NCI-H1092 treated with DMSO at 0.1 percent for 48 hours (cell line): ENCODE measurements at regions not wholly inside any gene's neighbourhood (a gene's known extent, or its start where the extent isn't known, plus 50 kb on each side); places are given as distances from the start of the nearest gene placed in this dataset.

Source experiments
- DNase-seq: peaks from one replicate; lab custom pipeline; 2025; lab: John Stamatoyannopoulos, UW

DNA sequence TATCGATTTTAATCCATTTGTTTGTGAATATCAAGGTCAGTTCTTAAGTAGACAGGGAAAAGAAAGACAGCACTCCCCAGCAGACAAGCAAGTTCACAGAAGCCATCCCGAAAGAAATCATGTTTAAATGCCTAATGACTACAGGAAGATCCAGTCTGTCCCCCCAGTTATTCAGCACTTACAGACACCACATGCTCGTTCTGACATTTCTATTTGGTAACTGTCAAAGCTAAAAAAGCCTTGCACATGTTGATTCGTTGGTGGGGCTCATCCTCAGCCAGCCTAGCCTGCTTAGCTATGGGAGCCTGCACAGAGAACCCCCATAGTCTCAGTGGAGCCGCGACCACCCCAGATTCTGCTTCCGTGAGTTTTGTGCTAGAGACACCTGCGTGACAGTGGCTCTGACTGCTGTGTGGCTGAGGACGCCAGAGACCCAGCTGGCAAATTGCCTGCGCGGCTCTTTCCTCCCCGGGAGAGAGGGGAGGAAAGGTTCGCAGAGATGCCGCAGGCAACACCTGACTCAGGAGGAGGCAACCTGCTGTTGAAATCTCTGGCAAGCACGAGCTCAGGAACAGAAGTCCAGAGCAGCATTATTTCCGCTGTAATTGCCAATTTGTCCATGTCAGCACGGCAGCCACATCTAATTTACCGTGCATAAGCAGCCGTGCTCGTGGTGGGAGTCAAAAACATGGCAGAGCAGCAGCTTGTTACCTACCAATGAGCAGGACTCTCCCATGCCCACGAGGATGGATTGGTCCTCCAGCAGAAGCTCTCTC is 194.2 kb downstream of the GPAM start:
- no peak for DNase-seq

DNA sequence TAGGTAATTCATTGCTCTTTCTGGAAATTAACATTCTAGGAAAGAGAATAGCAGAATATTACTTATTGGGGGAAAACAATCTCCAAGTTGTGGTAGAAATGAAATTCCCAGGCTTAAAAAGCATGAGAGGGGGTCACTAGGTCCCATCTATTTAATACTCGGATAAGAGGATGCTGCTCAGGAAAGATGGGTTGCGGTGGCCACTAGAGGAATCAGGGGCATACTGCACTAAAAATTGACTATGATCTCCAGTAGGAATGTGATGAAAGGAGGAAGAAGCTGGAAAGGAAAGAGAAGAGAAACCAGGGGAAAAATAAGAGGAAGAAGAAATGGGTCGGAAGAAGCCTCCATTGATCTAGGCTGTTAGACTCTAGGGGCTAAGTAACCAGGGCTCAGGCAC is 192.8 kb downstream of the GPAM start:
- DNase-seq: no peak

DNA sequence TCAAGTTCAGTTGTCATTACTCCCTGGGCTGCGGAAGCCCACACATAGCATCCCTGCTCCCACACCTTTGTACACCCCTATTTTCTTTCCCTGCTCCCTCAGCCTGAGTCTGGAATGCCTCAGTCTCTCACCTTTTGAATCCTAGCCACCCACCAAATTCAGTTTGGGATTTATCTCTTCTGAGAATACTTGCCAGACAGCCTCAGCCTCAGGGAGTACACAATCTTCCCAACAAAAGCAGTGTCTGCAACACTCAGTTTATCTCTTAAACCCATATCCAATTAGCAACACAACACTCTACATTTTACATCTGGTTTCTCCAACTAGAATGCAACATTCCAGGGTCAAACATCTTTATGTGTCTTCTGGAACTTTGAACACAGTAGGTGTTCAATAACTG is 190.2 kb downstream of the GPAM start:
- DNase-seq: no peak

DNA sequence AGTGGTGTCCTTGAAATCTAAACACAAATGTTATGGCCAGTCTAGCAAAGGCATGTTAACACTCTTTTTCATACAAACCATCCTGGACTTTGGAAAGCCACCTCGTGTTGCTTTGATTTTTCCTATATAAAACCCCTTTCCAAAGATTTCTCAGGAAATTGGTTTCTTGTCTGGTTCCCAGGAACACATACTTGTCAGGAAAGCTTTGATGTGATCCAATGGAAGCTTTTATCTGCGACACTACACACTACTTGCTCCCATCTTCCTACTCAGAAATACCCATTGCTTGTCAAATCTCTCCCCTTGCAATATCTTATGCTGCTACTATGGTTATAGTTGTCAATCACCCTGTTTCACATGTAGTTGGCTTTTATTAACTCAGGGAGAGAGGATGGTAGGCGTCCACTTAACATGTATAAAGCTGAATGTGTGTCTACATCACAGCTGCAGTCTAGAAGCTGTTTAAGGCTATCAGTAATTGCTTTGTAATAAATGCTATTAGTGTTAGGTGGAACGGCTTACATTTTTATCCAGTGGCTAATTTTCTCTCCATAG is 189.6 kb downstream of the GPAM start:
- DNase-seq: no peak

DNA sequence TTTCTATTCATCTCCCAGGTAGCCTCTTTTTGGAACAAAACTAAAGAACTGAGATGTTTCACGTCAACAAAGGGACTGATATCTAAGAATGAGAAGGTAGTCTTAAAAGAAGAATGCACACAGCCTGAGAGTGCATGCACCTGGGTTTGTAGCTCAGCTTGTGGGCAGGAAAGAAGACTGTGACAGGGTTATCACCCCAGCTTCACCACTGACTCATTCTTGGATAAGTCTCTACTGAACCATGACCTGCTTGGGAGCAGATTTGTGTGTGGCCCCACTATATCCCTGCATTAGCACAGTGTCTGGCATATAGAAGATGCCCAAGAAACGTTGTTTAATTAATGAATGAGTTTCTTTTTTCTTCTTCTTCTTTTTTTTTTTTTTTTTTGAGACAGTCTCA is 187.5 kb downstream of the GPAM start:
- DNase-seq: no peak

DNA sequence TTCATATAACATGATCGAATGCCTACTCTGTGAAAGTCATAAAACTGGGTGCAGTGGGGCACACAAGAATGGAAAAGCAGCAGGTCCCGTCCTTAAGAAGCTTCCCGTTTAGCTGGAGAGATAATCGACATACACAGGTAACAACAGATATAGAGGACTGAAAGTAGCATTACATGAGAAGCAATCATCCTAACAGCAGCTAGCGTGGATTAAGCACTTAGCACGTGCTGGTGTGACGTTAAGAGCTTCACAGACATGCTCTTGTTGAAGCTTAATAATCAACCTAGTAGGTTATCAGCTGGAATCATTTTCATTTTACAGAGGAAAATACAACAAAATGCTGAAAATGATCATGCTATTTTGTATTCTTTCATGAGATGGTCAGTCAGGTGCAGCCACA is 184.8 kb downstream of the GPAM start:
- no peak for DNase-seq

DNA sequence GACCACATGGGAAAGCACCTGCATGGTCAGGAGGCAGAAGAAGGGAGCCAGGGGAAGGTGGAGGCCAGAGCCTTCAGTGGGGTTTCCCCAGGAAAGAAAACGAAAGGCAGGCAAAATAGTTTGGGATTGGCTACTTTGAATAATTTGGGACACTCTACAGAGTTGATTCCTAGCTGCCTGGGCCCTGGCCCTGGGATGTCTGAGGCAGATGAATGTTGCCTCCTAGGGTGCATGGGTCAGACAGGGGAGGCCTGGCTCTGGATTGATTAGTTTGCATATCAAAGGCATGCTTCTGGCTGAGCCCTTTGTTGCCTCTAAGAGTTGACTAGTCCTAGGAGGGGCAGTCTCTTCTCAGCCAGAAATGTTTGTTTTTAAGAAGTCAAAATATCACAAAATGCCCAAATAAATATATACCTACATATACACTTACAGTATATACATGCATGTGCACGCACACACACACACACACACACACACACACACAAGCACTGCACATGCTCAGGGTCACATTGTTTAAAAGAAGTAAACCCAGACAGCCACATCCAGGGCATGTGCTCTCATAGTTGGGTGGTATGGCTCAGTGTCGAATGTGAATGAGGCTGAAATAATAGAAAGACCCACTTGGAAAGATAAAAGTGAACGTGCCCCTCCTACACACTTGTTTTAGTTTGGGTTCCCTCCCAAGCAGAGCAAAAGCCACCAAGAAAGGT is 184.2 kb downstream of the GPAM start:
- no peak for DNase-seq

DNA sequence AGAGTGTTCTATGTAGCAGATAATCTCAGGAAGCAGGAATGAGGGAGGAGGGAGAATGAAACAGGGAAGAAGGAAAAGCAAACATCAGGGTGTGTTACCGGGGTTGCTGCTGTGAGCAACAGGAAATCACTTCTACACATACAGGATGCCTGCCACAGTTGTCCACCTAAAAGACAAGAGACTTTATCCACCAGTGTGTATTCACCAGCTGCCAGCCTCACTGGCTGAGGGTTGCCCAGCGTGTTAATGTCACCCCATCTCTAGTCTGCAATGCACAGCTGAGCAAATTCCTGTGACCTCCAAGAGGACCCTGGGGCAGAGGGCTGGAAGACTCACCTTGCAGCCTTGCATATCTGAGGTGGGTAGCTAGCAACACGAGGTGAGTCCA is 183.7 kb downstream of the GPAM start:
- no peak for DNase-seq

DNA sequence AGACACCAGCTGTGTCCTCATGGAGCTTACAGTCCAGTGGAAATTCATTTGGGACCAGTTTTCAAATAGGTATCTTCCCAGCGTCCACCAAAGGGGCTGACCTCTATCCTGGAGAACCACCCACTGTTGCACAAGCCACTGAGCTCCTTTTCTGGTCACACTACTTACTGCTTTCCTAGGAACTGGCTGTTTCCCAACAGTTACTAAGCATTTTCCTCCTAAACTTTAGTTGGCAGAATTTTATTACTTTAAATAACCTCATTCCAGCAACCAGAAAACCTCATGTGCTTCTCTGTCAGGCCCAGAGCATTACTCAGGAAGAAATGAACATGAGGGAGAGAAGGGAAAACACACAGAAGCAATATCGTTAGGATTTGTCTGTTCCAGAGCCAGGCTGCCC is 183.1 kb downstream of the GPAM start:
- no peak for DNase-seq

DNA sequence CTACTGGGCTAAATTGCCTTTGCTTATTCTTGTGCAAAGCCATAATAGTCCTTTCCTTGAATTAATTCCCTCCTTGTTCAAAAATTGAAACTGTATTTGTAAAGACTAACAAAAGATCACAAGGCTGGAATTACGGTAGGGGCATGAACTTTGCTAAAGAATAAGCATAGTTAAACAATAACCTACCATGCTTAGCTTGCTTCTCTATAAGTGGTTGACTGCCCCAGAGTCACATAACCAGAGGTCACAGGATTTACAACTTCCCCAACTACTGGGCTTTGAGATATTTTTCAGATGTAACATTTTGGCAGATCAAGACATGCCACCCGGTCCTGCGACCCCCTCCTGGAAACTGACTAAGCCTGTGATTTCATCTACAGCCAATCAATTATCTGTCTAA is 181.4 kb downstream of the GPAM start:
- no peak for DNase-seq

DNA sequence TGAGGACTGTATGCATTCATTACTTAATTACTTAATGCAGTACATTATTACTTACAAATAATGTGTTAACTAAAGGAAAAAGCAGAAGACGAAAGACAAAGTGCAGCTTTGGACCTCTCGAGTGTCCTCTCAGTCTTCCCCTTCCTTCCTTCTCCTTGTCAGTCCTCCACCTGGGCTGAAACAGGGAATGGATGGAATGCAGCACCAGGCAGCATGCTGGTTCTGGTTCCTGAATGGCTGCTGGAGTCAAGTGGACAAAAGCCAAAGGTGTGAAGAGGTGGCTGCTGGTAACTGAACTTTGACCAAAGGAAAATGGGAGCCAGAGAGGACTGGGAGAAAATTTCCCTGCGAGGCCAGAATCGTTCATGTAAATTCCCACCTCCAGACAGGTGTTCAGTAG is 179.5 kb downstream of the GPAM start:
- DNase-seq: no peak

DNA sequence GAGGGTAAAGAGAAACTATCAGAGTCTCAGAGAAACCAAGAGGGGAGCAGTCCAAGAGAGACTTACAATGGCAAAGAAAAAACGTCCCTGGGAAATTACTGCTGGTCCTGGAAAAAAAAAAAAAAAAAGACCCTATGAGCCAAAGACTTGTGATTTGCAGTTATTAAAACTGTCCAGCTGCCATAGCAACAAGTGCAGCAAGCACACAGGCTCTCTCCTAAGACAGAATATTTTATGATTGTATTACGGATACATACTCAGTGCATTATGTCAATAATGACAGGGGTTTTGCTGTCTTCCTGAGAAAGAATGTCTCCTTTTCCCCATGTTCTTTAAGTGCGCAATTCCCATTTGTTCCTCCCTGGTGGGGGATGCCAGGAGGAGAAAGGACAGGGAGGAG is 178.5 kb downstream of the GPAM start:
- DNase-seq: no peak

DNA sequence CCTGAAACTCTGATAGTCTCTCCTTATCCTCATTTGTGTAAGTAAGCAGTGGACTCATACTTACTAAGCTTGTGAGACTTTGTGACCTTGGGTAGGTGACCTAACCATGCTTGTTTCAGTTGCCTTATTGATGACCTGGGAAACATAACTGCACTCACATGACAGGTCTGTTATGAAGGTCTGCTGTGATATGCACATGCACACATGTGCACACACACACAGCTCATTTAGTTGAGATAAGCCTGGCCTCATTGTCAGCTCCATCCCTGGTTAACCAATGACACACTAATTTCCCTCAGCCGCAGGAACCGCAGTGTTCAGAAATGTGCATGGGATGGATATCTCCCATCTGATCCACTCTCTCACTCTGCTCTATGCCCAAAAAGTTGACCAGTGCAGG is 177.2 kb downstream of the GPAM start:
- DNase-seq: no peak

DNA sequence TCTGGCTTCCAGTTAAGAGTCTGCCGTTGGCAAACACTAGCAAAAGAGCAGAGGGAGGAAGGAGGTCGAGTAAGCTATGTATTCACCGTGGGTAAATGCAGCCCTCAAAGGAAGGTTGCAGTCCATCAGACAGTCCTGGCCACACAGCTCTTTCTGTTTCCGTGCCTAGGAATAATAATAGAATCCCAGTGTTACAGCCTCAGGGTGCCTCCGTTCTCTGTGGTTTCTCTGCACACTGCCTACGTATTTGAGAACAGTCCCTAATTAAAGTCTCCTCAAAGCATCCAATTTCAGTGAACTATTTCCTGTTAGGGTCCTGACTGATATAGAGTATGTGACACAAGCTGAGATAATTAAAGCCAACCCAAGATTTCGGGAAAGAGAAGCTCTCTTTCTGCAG is 176.7 kb downstream of the GPAM start:
- DNase-seq: no peak

DNA sequence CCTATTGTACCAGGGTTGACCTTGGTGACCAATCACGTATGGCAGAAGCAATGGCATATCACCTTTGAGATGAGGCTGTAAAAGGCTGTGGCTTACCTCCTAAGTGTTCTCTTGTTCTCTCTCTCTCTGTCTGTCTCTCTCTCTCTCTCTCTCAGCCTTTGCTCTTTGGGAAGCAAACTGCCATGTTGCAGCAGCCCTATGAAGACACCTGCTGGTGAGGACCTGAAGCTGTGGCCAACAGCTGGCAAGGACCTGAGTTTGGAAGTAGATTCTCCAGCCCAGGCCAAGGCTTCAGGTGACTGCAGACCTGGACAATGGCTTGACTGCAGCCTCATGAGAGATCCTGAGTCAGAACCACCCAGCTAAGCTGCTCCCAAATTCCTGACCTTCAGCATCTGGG is 161.4 kb downstream of the GPAM start:
- no peak for DNase-seq

DNA sequence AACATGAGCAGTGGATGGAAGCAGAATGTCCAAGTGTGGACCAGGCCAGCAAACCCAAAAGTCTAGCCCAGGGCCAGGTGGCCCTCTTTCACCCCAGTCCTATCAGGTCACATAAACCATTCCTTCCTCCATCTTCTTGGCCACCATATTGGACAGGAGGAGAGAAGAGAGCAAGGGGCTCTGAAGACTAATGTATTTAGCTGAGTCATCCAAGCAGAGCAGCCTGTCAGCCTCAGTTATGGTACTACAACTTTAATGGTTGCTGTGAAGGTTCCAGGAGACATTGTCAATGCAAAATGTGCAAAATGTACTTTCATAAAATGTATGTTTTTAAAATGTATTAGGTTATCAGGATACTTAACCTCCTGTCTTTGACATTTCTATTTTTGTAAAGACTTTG is 159.5 kb downstream of the GPAM start:
- no peak for DNase-seq

DNA sequence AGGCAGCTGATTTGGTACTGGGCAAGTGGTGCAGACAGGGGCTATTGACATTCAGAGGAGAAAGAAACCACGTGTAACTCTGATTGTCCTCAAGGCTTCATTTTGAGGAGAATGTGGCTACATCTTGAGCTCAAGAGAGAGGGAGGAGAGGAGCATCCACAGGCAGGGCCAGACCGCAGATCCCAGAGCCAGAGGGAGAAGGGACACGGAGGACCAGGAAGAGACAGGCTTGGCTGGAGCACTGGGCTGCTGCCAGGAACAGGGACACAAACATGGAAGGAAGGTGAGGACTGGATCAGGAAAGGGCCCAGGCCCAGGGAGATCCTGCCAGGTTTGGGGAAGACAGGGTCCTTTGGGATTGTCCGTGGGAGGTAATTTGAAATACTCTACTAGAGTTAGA is 158.3 kb downstream of the GPAM start:
- no peak for DNase-seq

DNA sequence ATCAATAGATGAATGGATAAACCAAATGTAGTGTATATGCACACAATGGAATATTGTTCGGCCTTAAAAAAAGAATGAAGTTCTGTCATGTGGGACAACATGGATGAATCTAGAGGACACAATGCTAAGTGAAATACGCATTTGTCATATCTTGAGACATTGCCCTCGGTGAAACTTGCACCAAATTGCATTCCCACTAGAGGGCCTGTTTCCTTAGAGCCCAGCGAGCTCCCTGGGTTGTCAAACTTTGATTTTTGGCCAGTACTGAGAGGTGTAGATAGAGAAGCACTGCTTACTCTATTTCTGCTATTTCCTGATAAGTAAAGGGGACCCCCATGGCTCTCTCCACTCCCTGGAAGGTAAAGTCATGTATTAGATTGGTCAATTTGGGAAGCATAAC is 157.1 kb downstream of the GPAM start:
- DNase-seq: no peak

DNA sequence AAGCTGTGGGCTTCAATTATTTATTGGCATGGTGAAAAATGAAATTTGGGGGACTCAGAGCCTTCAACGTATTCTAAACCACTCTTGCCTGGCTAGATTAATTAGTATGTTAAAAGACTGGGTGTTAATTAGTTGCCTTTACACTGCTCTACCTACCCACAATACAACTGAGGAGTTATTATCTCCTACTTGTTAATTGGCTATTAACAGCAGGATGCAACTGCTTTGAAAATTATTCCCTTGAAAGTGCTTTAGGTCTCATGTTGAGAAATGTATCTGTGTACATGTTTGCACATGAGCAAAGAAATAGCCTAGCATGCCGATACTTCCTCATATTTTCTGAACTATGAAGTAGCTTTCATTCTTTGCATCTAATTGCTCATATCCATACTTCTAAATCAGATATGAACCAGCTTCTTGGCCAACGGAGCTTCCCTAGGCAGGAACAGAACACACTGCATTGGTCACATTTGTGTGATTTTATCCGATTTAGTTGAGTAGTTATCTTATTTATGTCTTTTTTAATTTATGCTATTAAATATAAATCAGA is 155.8 kb downstream of the GPAM start:
- no peak for DNase-seq

DNA sequence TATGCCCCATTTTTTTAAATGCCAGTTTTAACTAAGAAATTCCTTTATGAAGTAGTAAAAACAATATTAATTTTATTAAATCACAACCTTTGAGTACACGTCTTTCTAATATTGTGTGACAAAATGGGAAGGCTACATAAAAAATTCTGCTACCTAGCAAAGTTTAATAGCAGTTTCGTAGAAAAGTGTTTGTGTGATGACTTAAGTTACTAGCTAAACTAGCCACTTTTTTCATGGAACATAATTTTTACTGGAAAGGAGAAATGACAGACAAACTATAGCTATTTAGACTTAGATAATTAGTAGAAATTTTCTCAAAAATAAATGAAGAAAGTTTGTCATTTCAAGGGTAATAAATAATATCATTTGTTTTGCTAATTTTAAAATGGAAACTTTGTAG is 153.1 kb downstream of the GPAM start:
- DNase-seq: no peak

DNA sequence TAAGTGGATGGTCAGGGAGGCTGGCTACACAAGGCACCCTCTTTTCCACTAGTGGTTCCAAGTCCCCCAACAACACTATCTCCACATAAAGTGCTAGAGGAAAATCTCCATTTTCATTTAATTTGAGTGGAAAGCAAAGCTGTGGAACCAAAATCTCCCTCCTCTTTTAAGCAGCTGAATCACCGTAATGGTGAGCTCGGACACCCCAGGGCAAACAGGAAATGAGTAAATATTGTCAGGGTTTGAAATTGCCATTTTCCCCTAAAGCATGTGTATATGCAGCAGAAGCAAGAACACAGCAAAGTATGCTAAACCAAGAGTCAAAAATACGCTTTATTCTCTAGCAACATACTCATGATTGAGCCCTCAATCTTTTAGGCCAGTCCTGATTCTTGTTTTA is 143.7 kb downstream of the GPAM start:
- DNase-seq: no peak

DNA sequence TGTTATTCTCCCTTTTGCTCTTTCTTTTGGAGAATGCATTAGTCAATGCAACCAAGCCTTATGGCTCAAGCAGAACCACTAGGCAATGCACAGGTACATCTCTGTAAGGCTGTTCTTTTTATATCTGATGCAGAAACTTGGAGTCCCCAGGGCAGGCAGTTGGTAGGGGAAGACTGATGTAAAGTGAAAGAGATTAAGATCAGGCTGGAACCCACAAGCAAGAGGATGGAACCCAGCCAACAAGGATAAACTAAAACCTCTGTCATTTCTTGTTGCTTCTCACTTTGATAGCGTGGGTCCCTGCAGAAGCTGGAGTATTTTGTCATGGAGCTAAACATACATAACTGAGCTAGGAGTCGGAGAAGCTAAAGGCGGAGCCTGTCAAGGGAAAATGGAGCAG is 142.9 kb downstream of the GPAM start:
- no peak for DNase-seq

DNA sequence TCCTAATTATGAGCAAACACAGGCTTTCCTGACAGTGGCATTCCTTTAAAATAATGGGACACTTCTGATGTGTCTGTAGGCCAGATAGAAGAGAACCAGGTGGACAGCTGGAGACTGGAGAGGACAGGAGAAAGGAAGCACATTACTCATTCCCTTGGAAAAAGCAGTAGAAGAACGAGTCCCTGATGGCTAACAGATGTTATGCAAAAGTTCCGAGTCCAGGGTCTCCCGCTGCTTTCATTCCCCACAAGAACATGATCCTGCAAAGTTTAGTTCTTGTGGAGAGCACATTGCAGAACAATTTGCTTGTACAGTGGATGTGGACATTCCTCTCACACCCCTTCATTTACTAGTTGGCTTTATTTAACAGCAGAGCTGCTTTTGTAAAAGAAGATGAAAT is 137.6 kb downstream of the GPAM start:
- no peak for DNase-seq
